ENCODE measurements at regions not wholly inside any gene's neighbourhood (a gene's known extent, or its start where the extent isn't known, plus 50 kb on each side); places are given as distances from the start of the nearest gene placed in this dataset.

DNA sequence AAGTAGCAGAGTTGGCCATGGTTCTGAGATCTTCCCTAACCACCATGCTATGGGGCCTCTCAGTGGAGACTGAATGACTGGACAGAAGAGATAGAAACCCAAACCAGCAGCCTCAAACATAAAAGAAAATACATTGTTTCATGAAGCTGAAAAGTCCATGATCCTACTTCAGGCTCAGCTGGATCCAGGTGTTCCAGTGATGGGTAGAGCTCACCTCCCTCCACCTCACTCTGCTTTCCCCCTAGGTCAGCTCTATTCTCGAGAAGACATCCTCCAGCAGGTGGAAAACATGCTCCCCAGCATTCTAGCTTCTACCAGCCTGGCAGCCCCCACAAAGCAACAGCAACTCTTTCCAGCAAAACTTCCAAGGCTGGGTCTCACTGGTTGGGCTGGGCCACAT lies 132.1 kb downstream of the OAT start:
- no peak for DNase-seq (ENCODE audit: low read depth)

DNA sequence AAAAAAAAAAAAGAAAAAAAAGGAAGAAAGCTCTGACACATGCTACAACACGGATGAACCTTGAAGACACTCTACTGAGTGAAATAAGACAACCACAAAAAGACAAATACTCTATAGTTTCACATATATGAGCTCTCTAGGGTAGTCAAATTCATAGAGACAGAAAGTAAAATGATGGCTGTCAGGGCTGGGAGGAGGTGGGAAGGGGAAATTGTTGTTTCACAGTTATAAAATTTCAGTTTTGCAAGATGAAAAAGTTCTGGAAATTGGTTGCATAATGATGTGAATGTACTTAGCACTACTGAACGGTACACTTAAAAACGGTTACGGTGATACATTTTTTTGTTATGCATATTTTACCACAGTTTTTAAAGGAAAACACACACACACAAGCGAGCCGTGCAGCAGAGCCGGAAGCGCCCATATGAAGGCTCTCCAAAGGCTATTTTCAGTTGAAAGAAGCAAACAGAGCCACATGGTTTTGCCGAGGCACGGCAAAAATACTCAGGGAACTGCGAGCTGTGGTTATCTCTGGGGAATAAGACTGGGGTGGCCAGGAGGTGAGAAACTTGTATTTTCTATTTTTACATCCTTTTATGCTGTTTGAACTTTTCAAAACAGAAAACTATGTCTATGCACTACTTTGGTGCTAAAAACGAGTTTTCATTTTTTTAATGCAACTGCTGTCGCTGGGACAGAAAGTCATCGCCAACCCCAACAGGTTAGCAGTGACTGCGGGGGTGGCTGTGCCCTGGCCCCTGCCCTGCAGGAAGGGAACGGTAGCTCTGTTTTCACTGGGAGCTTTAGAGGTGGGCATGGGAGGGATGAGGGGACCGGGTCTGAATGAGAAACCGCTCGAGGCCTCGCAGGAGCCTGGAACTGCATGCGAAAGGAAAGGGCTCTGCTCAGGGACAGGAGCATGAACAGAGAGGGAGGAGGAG lies 132.9 kb downstream of the OAT start:
- DNase-seq (ENCODE audit: low read depth): no peak

DNA sequence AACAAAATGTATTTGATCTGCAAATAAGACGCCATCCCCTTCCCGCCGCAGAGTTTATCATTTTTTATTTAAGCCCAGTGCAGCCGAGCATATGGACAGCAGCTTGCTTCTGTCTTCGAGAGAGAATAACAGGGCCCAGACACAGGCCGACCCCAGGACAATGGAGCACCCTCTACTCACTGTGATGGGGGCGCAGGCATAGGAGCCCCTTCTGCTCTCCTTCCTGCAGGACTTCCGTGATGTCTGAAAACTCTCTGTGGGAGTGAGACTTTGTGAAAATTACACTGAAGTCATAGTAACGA lies 134.8 kb downstream of the OAT start:
- no peak for DNase-seq (ENCODE audit: low read depth)

DNA sequence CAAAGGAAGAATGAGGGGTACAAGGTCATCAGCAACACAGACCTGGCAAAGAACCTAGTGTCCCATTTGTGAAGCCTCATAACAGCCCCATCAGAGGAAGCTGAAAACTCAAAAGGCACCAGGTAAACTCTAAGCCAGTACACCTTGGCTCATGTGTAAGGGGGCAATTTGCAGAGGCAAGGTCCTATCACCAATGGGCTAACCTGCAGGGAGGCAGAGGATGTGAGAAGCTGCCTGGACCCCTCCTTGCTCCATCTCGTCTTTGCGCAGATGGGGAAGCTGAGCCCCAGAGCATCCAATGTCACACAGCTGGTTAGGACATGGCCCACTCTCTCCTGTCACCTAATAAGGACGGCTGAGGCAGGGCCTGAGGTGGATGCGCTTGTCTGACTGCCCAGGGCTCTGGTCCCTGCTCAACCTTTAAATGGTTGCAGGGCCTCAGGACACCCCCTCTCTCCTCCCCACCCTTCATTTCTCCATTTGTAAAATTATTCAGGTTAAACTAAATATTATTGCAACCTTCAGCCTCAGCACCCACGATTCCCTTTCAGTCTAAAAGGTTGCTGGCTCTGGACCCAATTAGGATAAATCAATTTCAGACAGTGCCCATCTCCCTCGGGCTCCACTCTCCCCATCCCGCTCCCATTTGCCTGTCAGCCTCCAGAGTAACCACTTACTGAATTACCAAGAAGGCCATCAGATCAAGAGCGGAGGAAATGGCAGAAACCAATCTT lies 135.3 kb downstream of the OAT start:
- no peak for DNase-seq (ENCODE audit: low read depth)

DNA sequence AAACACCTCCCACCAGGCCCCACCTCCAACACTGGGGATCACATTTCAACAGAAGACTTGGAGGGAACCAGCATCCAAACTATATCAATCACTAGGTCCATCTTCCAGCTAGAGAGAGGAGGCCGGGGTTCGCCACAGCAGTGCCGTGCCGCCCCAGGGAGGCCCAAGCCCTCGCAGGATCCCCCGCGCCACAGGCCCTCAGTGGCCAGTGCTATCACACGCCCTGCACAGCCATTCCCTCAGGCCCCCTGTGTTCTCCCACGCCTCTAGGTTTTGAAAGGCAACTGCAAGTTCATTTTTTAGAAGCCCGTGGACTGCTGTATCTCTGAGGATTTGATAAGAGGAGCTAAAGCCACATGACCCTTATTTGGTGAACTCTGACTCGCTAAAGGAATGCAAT lies 136.4 kb downstream of the OAT start:
- DNase-seq (ENCODE audit: low read depth): no peak

DNA sequence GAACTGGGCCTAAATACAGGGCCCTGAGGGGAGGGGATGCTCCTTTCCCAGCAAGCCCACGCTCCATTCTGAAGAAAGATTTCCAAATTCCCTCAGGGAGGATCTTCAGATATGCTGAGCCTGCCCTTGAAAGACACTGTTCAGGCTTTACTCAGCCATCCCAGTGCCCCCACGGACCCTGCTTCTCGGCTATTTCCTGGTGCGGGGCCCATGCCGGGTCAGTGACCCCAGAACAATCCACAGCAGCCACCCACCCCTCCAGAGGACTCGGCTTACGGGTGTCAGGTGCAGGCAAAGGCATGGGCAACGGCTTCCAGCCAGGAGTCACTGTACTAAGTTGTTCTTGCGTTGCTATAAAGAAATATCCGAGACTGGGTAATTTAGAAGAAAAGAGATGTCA lies 137.1 kb downstream of the OAT start:
- DNase-seq (ENCODE audit: low read depth): no peak

DNA sequence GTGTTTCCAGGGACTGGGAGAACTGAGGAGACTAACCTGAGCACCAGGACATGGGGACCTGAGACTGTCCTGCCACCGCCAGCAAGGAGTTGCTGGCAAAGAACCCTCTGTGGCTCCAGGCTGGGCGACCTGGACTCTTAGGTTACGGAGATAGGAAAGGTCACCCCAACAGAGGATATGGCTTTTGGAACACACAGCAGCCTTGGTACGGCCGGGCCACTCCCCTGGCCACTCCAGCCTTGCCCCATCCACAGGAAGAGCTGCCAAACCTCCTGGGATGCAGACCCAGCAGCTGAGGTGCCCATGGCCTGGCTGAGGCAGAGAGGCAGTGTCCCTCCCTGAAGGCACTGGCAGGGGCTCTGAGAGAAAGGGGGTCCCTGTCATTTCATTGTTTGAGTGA lies 137.8 kb downstream of the OAT start:
- DNase-seq (ENCODE audit: low read depth): no peak

DNA sequence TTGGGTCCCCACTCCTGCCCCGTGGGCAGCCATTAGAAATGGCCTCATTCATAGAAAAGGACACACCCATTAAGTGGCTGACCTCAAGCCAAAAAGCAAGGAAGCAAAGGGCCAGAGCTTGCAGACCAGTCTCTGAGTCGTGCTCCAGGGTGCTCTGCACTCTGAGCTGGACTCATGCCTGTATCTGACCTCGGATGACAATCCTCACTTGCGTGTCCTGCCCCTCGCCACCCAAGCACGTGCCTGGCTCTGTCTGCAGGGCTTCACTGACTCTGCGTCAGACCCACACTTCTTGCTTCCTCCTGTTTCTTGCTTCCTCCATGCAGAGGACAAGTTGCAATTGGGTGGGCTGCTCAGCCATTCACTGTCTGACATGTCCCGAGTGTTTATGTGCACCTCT lies 138.8 kb downstream of the OAT start:
- no peak for DNase-seq (ENCODE audit: low read depth)

DNA sequence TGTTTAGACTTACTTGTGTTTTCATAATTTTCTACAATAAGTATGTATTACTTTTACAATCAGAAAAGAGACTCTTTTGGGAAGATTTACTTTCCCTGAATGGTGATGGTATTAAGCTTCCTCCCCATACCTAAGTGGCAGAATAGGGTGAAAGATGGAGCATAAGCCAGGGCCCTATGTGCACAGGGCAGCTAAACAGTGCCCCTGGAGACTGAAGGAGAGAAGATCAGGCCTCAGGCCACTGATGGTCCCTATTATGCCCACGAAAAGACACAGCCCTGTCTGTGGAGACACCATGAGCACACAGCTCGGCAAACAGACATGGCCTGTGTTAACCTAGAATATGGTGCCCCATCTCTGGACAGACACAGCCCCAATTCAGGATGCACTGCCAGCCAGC lies 139.4 kb downstream of the OAT start:
- no peak for DNase-seq (ENCODE audit: low read depth)

DNA sequence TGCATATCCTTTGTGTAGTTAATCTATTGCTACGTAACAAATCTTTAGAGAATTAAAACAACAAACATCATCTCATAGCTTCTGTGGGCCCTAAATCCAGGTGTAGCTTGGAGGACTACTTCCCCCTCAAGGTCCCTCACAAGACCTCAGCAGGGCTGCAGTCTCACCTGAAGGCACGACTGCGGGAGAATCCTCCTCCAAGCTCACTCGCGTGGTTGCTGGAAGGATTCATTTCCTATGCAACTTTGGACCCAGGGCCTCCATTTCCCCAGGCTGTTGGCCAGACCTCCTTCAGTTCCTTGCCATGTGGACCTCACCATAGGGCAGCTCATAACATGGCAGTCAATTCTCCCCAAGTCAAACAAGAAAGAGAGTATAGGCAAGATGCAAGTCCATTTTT lies 140.4 kb downstream of the OAT start:
- no peak for DNase-seq (ENCODE audit: low read depth)

DNA sequence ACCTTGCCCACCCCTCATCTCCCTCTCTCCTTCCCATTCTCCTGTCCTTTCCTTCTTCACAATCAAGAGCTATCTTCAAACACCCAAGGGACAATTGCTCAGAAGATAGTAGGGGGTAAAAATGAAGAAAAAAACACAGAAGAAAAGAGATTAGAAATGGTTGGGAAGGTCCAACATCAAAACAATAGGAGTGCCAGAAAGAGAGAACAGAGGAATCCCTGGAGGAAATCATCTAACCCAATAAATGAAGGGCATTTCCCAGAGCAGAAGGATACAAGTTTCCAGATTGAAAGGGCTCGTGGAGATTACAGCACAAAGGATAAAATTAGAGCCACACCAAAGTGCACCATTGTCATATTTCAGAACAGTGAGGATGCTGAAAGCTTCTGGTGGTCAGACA lies 145.6 kb downstream of the OAT start:
- DNase-seq (ENCODE audit: low read depth): no peak

DNA sequence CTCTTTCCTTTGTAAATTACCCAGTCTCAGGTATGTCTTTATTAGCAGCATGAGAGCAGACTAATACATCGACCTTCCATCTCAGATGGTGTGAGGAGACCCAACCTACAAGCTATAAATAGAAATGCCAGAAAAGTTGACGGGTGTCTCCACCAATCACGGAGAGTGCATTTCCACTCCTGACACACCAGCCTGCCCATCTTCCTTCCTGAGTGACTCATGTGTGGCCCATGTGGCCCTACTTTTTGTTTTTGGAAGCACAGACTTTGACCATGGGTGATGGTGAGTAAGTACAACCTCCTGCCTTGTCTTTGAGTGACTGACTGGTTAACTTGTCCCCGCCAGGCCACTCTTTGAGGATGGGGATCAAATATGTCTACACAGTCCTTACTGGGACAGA lies 147.0 kb downstream of the OAT start:
- DNase-seq (ENCODE audit: low read depth): no peak

DNA sequence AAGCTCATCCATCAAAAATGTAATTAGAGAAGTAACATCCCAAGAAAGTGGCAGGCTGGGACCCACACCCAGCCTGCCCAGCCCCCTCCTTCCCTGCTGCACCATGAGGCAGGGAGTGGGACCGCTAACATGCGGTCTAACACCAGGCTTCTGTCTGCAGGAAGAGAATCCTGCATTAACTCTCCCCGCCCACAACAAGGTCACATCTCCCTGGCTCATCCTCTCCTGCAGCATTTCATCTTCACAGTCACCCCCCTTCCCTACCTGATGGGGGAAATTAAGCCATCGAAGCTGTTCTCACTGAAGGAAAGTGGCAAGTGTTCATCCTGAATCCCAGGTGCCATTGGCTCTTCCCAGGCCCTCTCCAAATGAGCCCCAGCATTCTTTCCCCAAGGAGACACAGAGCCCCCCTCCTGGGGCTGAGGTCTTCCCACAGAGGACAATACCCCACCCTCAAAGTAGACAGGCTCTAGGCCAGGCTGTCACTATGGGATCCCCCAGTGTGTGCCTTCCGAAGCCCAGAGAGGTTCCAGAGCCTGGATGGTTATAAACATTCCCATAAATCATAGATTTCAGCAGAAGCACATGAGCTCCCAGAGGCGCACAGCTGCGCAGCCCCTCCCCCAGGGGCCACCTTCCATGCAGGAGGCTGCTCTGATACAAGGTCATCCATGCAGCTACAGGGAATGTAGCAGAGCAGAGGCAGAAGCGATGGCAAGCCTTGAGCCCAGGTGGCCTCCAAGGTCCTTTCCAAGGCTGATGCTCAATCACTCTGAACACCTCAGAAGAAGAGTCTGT lies 148.0 kb downstream of the OAT start:
- DNase-seq (ENCODE audit: low read depth): no peak

DNA sequence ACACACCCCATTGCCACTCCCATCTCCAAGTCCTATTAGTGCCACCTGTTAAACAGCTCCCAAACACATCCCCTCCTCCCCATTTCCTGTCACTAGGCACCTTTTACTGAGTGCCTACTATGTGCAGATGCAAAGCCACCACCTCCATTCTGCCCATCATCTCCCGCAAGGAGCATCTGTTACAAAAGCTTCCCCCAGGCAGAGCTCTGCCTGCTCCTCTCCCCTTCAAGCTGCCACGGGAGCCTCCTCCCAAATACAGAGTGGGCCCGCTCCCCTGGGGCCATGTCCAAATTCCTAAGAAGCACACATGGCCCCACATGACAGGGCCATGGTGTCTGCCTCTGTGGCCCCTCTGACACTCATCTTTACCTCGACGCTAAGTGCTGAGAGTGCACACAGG lies 149.7 kb downstream of the OAT start:
- no peak for DNase-seq (ENCODE audit: low read depth)

DNA sequence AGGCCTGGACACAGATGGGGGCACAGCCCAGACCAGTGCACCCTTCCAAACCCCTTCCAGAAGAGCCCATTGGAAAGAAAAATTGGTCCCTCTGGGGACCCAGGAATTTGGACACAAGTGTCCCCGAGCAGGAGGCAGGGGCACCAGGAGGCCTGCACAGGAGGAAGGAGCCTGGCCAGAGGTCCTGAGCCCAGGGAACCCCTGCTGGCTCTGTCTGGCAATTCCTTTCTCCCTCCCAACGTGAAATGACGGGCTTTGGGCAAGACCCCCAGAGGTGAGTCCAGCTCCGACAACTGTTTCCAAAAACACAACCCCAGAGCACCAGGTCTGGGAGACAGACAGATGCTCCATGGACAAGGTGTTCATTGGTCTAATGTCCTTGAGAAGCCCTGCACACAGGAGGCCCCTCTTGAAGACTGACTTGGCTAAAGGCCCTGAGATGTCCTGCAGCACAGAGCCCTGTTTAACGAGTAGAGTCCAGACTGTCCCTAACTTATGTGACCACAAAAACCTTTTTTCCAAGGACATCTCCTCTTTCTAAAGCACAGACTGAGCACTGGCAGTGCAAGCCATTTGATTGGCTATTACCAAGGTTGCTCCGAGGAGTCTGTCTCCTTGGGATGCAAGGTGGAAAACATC lies 150.7 kb downstream of the OAT start:
- DNase-seq (ENCODE audit: low read depth): no peak

DNA sequence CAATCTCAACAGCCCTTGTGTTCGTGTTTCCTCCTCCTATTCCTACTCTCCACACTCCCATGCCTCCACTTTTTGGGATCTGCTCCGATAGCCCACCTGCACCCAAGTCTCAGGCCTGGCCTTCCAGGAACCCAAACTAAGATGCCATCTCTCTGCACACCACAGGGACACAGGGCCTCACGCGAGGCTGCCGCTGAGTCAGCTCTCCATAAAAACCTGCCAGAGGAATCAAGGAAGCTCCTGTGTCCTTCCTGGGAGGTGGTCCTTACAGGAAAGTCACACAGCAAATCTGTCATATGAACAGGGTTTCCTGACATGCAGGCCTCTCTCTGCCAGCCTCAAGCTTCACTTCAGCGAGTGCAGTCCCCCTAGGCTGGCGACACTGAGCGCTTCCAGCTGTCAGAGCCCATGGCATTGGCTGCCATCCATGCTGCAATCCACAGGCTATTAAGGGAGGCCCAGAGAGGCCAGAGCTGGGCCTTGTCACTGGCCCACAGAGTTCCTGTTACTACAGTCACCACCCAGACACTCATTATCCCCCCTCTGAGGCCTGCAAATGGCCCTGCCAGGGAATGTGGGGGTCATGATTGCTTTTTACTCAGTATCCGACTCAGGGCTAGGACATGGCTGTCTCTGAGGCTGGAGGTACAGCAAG lies 151.4 kb downstream of the OAT start:
- DNase-seq (ENCODE audit: low read depth): no peak

DNA sequence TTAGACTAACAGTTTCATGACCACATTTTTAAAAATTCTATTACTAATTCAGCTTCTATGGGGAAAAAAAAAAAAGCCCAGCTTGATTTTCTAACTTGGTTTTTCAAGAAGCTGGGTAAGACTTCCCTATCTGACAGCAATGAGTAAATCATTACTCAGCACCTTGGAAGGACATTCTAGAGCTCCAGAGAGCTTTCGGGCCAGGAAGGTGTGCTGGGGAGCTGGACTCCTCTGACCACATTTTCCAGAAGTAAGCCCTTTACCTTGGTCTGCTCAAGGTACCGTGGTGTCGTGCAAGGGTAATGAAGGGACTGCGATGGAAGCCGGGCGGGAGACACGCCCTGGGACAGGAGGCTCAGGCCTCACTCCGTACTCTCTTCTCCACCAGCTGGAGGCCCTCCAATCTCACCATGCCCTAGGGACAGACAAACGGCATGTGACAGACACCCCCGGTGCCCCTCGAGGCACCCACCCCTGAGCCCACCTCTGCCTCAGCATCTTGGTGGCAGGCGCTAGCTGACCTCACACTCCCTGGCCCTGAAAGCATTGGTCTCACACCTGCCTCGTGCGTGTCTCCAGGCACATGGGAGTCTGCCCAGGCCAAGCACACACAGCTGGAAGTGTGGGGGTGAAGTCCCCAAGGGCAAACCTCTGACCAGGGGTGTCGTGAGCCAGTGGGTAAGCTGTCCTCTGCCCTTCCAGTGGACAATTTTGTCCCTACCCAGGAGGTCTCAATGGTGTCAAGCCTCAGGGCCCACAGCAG lies 152.1 kb downstream of the OAT start:
- DNase-seq (ENCODE audit: low read depth): no peak

DNA sequence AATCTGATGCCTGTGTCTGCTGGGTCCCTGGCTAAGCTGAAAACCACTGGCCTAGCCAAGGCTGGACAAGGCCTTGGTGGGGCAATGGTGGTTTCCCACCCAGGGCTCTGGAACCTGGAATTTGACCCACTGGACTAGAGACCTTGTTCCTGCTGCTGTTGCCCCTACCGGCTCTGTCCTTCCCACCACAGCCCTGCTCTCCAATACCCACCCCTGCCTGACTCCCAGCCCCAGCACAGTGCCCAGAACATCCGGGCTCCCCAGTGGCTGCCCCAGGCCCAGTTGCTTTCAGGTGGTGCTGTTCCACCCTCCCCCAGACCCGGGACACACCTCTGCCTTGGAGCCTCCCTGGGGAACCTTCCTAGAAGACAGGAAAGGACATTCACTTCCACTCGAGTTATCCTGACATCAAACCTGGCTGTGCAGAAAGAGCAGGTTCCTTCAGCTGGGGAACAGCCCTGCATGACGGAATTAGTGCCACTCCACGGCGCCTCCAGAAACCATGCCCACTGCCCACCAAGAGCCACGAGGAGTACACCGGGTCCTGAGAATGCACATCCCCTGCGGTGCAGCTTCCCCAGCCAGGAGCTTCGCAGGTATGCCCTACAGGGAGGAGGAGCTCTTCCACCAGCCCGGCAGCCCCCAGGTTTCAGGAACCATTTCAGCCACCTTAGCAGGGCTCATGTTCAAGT lies 152.8 kb downstream of the OAT start:
- no peak for DNase-seq (ENCODE audit: low read depth)

DNA sequence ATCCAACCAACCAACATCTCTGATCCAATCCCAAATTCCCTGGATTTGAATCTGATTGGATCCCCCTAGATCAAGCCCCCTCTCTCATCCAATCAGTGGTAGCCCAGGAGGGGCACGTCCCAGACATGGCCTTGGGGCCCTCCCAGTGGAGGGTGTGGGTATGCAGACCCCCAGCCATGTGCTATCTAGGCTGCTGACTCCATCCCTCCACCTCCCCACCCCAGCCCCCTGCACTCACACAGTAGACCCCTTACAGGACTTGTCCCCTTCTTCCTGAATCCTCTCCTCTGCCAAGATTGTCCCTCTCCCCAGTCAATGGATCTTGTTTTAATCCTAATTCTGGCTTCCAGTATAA lies 153.4 kb downstream of the OAT start:
- DNase-seq (ENCODE audit: low read depth): no peak

DNA sequence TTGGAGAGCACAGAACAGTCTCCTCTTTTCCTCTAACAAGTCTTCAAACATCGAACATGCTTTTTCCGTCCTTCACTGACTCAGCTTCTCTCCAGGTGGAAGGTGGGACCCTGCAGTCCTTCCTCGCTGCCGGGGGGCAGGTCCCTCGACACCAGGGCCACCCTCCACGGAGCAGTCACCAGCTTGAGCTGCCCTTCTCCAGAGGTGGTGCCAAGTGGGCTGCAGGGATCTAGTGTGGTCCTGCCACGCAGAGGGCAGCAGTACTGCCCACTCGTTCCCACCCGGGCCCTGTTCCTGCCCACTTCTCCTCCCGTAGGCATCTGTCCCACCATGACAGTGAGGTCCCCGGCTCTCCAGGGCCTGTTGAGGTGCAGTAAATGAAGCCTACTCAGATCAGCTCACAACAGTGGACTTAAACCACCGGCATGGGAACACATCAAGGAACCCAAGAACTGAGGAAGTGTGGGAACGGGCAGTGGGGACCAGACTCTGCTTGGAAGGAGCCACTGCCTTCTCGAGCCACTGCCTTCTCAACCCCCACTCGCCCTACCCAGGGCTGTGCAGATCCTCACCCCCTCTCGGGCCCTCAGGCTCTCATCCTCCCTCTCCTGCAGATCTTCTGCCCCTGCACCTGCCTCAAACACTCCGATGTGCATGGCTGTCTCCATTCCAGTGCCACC lies 153.9 kb downstream of the OAT start:
- no peak for DNase-seq (ENCODE audit: low read depth)

Data from non-pigmented ciliary epithelial cell (primary cell).